BE2C (cell line): ENCODE measurements at regions not wholly inside any gene's neighbourhood (a gene's known extent, or its start where the extent isn't known, plus 50 kb on each side); places are given as distances from the start of the nearest gene placed in this dataset.
"Not testable (repeated sequence)": the region's sequence is repeated elsewhere in the genome, so short reads cannot be mapped to it uniquely, and the experiment has no call there.

Experiments used
- DNase-seq: peaks from one replicate; pipeline ENCODE4 v3.0.0-alpha.2; 2020
- H3K27me3 ChIP-seq: fragments of 250-450 bp; sonication (Bioruptor Pico); 2 replicates; pipeline ENCODE4 v1.5.1; 2020; ENCODE audit warnings: mild to moderate bottlenecking
- H3K36me3 ChIP-seq: fragments of 250-450 bp; sonication (Bioruptor Pico); 2 replicates; pipeline ENCODE4 v1.5.1; 2020; ENCODE audit warnings: mild to moderate bottlenecking
- H3K4me1 ChIP-seq: fragments of 250-450 bp; sonication (Bioruptor Pico); 2 replicates; pipeline ENCODE4 v1.5.1; 2020
- H3K4me3 ChIP-seq: 2 replicates; pipeline ENCODE4 v1.5.1; 2011; ENCODE audit warnings: low read depth, low read length
- H3K9me3 ChIP-seq: fragments of 250-450 bp; sonication (Bioruptor Pico); 2 replicates; pipeline ENCODE4 v1.5.1; 2020
- CTCF ChIP-seq: IDR thresholded peaks from 2 replicates; pipeline ENCODE4 v1.5.1; 2012; ENCODE audit warnings: mild to moderate bottlenecking, low read depth, low read length

GRCh38 chr5:123700624-123701287 lies 188.8 kb downstream of the CSNK1G3 start:
- no peaks in the 10 kb centered on the region for H3K27me3 ChIP-seq
- no peak for DNase-seq
- no peak overlapping the region for H3K4me3 ChIP-seq
- H3K36me3 ChIP-seq: no peaks in the 10 kb centered on the region
- no peak for TF ChIP-seq CTCF
- no peaks in the 10 kb centered on the region for H3K9me3 ChIP-seq
- no peaks in the 10 kb centered on the region for H3K4me1 ChIP-seq

GRCh38 chr5:123699571-123699970 lies 187.6 kb downstream of the CSNK1G3 start:
- DNase-seq: no peak
- no peaks in the 10 kb centered on the region for H3K9me3 ChIP-seq
- H3K4me3 ChIP-seq: no peak overlapping the region
- no peaks in the 10 kb centered on the region for H3K4me1 ChIP-seq
- no peaks in the 10 kb centered on the region for H3K27me3 ChIP-seq
- TF ChIP-seq CTCF: no peak
- no peaks in the 10 kb centered on the region for H3K36me3 ChIP-seq

- H3K4me3 ChIP-seq, H3K27me3 ChIP-seq, H3K4me1 ChIP-seq, H3K9me3 ChIP-seq, DNase-seq, H3K36me3 ChIP-seq: not testable (repeated sequence)
Measured at GRCh38 chr5:123698937-123699336, 187.0 kb downstream of the CSNK1G3 start.

GRCh38 chr5:123696921-123697341 lies 185.0 kb downstream of the CSNK1G3 start:
- no peaks in the 10 kb centered on the region for H3K4me1 ChIP-seq
- H3K9me3 ChIP-seq: no peaks in the 10 kb centered on the region
- no peak overlapping the region for H3K4me3 ChIP-seq
- H3K36me3 ChIP-seq: no peaks in the 10 kb centered on the region
- DNase-seq: no peak
- H3K27me3 ChIP-seq: no peaks in the 10 kb centered on the region
- TF ChIP-seq CTCF: no peak

GRCh38 chr5:123690821-123691220 lies 178.8 kb downstream of the CSNK1G3 start:
- no peaks in the 10 kb centered on the region for H3K36me3 ChIP-seq
- no peaks in the 10 kb centered on the region for H3K27me3 ChIP-seq
- TF ChIP-seq CTCF: no peak
- DNase-seq: no peak
- H3K4me3 ChIP-seq: no peak overlapping the region
- H3K9me3 ChIP-seq: 0 out of 2 replicates have a peak, but pooled peaks cover under 1% of the 10 kb centered on the region
- H3K4me1 ChIP-seq: no peaks in the 10 kb centered on the region

- H3K4me3 ChIP-seq: no peak overlapping the region
- DNase-seq: no peak
- no peaks in the 10 kb centered on the region for H3K4me1 ChIP-seq
- H3K9me3 ChIP-seq: peaks cover 5% of the 10 kb centered on the region
- no peaks in the 10 kb centered on the region for H3K27me3 ChIP-seq
- H3K36me3 ChIP-seq: no peaks in the 10 kb centered on the region
- no peak for TF ChIP-seq CTCF
Measured at GRCh38 chr5:123681061-123681460, 169.1 kb downstream of the CSNK1G3 start.
